ENCODE measurements at regions not wholly inside any gene's neighbourhood (a gene's known extent, or its start where the extent isn't known, plus 50 kb on each side); places are given as distances from the start of the nearest gene placed in this dataset.

DNA sequence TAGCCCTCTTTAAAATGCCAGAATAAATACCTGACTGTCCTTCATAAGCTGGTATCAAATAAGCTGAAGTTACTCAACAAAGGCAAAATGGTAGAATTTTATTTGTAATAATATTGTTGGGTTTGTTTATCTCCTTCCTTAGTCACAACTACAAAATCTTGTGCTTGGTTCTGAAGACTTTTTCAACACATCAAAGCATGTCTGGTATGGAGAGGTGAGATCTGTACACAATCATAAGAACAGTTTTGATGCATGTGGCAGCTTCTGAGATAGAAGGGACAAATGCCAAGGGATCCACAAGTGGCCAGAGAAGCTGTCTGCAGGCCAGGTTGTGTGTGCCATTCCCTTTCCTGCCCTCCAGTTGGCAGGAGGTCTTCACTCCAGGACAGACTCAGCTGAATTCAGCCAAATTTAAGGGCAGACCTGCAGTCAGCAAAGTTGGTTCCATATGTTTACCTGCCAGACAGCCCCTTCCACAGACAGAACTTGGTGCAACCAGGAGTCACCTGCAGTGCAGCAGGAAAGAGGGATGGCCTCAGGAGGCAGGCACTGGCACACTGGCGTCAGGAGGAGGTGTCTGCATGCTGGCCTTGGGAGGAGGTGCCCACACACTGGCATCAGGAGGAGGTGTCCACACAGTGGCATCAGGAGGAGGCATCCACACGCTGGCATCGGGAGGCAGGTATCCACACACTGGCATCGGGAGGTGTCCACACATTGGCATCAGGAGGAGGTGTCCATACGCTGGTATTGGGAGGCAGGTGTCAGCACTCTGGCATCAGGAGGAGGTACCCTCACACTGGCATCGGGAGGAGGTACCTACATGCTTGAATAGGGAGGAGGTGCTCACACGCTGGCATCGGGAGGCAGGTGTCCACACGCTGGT lies 93.1 kb upstream of the IKZF1 start:
- TF ChIP-seq, protein P1, sequence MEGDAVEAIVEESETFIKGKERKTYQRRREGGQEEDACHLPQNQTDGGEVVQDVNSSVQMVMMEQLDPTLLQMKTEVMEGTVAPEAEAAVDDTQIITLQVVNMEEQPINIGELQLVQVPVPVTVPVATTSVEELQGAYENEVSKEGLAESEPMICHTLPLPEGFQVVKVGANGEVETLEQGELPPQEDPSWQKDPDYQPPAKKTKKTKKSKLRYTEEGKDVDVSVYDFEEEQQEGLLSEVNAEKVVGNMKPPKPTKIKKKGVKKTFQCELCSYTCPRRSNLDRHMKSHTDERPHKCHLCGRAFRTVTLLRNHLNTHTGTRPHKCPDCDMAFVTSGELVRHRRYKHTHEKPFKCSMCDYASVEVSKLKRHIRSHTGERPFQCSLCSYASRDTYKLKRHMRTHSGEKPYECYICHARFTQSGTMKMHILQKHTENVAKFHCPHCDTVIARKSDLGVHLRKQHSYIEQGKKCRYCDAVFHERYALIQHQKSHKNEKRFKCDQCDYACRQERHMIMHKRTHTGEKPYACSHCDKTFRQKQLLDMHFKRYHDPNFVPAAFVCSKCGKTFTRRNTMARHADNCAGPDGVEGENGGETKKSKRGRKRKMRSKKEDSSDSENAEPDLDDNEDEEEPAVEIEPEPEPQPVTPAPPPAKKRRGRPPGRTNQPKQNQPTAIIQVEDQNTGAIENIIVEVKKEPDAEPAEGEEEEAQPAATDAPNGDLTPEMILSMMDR (IDR thresholded peaks at IDR 0.05 in 4 of 5, conservative IDR thresholded peaks at IDR 0.05 in 1 of 5), result no peak
- TF ChIP-seq POLR2A (IDR thresholded peaks at IDR 0.05), result no peak
